HCT116 (cell line): ENCODE measurements at regions not wholly inside any gene's neighbourhood (a gene's known extent, or its start where the extent isn't known, plus 50 kb on each side); places are given as distances from the start of the nearest gene placed in this dataset.

ENCODE experiments used
- EZH2 ChIP-seq: fragments of 200-600 bp; sonication (generic); IDR thresholded peaks from 2 replicates; pipeline ENCODE4 v1.6.1; 2017; ENCODE audit warnings: antibody characterized with exemption, mixed run types
- EZH2phosphoT487 ChIP-seq: fragments of 200-600 bp; IDR thresholded peaks from 2 replicates; pipeline ENCODE4 v1.6.1; 2018; ENCODE audit warnings: antibody characterized with exemption, borderline replicate concordance
- POLR2A ChIP-seq: IDR thresholded peaks from 2 replicates; pipeline ENCODE4 v1.7.0; 2011; ENCODE audit warnings: borderline replicate concordance; ENCODE audit not compliant: insufficient read depth, insufficient read length; ENCODE audit errors: extremely low read depth
- POLR2AphosphoS5 ChIP-seq: IDR thresholded peaks from 2 replicates; pipeline ENCODE4 v1.6.1; 2011; ENCODE audit warnings: mild to moderate bottlenecking, low read depth, low read length, moderate library complexity
- SP1 ChIP-seq: IDR thresholded peaks from 2 replicates; pipeline ENCODE4 v1.6.1; 2012; ENCODE audit warnings: low read depth
- SRF ChIP-seq: IDR thresholded peaks from 2 replicates; pipeline ENCODE4 v1.6.1; 2012; ENCODE audit warnings: low read depth
- TF ChIP-seq, protein P1 (sequence below), 3 experiments: fragments of 200-600 bp in 1 of 3; sonication (generic) in 1 of 3; IDR thresholded peaks in 2 of 3; conservative IDR thresholded peaks in 1 of 3; 2 replicates each; pipeline ENCODE4 v1.5.1; 2012 to 2017; ENCODE audit warnings: low read depth in 2 of 3, low read length in 2 of 3, antibody characterized with exemption in 1 of 3, borderline replicate concordance in 1 of 3, control low read depth in 1 of 3, mild to moderate bottlenecking in 1 of 3, mixed read lengths in 1 of 3, mixed run types in 1 of 3, moderate library complexity in 1 of 3; ENCODE audit not compliant: insufficient read depth in 1 of 3

GRCh38 chr12:63007726-63008125 lies 72.8 kb upstream of the PPM1H start:
- TF ChIP-seq, protein P1, sequence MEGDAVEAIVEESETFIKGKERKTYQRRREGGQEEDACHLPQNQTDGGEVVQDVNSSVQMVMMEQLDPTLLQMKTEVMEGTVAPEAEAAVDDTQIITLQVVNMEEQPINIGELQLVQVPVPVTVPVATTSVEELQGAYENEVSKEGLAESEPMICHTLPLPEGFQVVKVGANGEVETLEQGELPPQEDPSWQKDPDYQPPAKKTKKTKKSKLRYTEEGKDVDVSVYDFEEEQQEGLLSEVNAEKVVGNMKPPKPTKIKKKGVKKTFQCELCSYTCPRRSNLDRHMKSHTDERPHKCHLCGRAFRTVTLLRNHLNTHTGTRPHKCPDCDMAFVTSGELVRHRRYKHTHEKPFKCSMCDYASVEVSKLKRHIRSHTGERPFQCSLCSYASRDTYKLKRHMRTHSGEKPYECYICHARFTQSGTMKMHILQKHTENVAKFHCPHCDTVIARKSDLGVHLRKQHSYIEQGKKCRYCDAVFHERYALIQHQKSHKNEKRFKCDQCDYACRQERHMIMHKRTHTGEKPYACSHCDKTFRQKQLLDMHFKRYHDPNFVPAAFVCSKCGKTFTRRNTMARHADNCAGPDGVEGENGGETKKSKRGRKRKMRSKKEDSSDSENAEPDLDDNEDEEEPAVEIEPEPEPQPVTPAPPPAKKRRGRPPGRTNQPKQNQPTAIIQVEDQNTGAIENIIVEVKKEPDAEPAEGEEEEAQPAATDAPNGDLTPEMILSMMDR (IDR thresholded peaks at IDR 0.05 in 2 of 3, conservative IDR thresholded peaks at IDR 0.05 in 1 of 3; ENCODE audit: borderline replicate concordance in 1 of 3, insufficient read depth in 1 of 3, low read depth in 2 of 3, low read length in 2 of 3) = no peak
- no peak for TF ChIP-seq POLR2AphosphoS5
- no peak for TF ChIP-seq SP1
- no peak for TF ChIP-seq EZH2
- no peak for TF ChIP-seq EZH2phosphoT487
- TF ChIP-seq POLR2A = no peak
- TF ChIP-seq SRF = no peak
